Kidney (tissue), 13 donors: ENCODE measurements at regions not wholly inside any gene's neighbourhood (a gene's known extent, or its start where the extent isn't known, plus 50 kb on each side); places are given as distances from the start of the nearest gene placed in this dataset.

Source experiments
- DNase-seq, 5 donors: peaks; one replicate each; pipeline ENCODE4 v3.0.0-alpha.2; 2013 to 2020
- FAIRE-seq: peaks from 2 replicates; lab custom pipeline; 2012; peaks lifted over from hg19 to GRCh38; lab: Jason Lieb, UNC
- H3K27ac ChIP-seq, 2 donors: one replicate each; pipeline ENCODE4 v1.7.0; 2013; ENCODE audit warnings: low read depth in 2 of 2, low read length in 2 of 2, inconsistent platforms in 1 of 2
- H3K27me3 ChIP-seq: one replicate; pipeline ENCODE4 v1.7.1; 2013; ENCODE audit warnings: low read length, inconsistent platforms; ENCODE audit not compliant: control insufficient read depth, insufficient read depth
- H3K36me3 ChIP-seq, 3 donors: one replicate each; pipeline versions ENCODE4 v1.7.0 to v1.7.1; 2013; ENCODE audit warnings: low read length in 3 of 3, control low read depth in 1 of 3, inconsistent platforms in 1 of 3; ENCODE audit not compliant: insufficient read depth in 3 of 3, control insufficient read depth in 2 of 3
- H3K4me1 ChIP-seq, 3 donors: one replicate each; pipeline versions ENCODE4 v1.7.0 to v1.7.1; 2013; ENCODE audit warnings: low read length in 3 of 3, inconsistent platforms in 1 of 3, low read depth in 1 of 3; ENCODE audit not compliant: control insufficient read depth in 2 of 3, insufficient read depth in 2 of 3
- H3K4me3 ChIP-seq, 3 donors: one replicate each; pipeline versions ENCODE4 v1.7.0 to v1.8.1; 2013; ENCODE audit warnings: low read length in 3 of 3, control low read depth in 1 of 3, inconsistent platforms in 1 of 3
- H3K9ac ChIP-seq, 3 donors: one replicate each; pipeline versions ENCODE4 v1.7.0 to v1.7.1; 2013; ENCODE audit warnings: low read length in 3 of 3, control low read depth in 1 of 3, inconsistent platforms in 1 of 3
- H3K9me3 ChIP-seq, 3 donors: one replicate each; pipeline versions ENCODE4 v1.7.0 to v1.7.1; 2013; ENCODE audit warnings: low read length in 3 of 3, control low read depth in 1 of 3, inconsistent platforms in 1 of 3; ENCODE audit not compliant: control insufficient read depth in 2 of 3, insufficient read depth in 1 of 3
- intact Hi-C: fragments of 100-400 bp; cut with DNase I; formaldehyde crosslinking; loops from one replicate; pipeline ENCODE4 v1.11.1; 2022
- TF ChIP-seq, protein P1 (sequence below): IDR thresholded peaks from 3 replicates; pipeline ENCODE4 v1.5.1; 2012; ENCODE audit warnings: mild to moderate bottlenecking, moderate library complexity, borderline replicate concordance; ENCODE audit not compliant: insufficient read depth; ENCODE audit errors: extremely low read depth
- donor health status: control.
- donor health status: control.
- donor health status: control.
- donor health status: control.
- donor health status: control.
- donor health status: DM: yes; HTN: yes; CAD: no.
- donor health status: Normal renal cell carcinoma (clear cell type).

DNA sequence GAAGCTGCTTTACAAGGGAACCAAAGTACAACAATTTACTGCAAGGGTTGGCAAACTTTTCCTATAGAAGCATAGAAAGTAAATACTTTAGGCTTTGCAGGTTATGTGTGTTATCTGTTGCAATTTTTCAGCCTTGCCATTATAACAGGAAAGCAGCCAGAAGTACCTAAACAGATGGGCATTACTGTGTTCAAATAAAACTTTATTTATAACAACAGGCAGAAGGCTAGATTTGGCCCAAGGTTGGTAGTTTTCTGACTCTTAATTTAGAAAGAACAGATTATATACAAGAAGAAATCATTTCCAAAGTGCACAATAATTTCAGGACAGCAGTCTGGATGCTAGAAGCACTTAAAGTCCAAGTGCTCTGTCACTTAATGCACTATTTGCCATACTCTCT lies 307.1 kb downstream of the ANKRD7 start:
- no peaks in the 10 kb centered on the region for H3K4me1 ChIP-seq
- no peak overlapping the region for H3K27ac ChIP-seq
- no peaks in the 10 kb centered on the region for H3K36me3 ChIP-seq
- TF ChIP-seq, protein P1, sequence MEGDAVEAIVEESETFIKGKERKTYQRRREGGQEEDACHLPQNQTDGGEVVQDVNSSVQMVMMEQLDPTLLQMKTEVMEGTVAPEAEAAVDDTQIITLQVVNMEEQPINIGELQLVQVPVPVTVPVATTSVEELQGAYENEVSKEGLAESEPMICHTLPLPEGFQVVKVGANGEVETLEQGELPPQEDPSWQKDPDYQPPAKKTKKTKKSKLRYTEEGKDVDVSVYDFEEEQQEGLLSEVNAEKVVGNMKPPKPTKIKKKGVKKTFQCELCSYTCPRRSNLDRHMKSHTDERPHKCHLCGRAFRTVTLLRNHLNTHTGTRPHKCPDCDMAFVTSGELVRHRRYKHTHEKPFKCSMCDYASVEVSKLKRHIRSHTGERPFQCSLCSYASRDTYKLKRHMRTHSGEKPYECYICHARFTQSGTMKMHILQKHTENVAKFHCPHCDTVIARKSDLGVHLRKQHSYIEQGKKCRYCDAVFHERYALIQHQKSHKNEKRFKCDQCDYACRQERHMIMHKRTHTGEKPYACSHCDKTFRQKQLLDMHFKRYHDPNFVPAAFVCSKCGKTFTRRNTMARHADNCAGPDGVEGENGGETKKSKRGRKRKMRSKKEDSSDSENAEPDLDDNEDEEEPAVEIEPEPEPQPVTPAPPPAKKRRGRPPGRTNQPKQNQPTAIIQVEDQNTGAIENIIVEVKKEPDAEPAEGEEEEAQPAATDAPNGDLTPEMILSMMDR = no peak
- no peaks in the 10 kb centered on the region for H3K9me3 ChIP-seq
- no peak overlapping the region for H3K9ac ChIP-seq
- intact Hi-C loops = no loop called here
- H3K4me3 ChIP-seq = no peak overlapping the region
- no peak for DNase-seq
- FAIRE-seq = no peak
- no peaks in the 10 kb centered on the region for H3K27me3 ChIP-seq

DNA sequence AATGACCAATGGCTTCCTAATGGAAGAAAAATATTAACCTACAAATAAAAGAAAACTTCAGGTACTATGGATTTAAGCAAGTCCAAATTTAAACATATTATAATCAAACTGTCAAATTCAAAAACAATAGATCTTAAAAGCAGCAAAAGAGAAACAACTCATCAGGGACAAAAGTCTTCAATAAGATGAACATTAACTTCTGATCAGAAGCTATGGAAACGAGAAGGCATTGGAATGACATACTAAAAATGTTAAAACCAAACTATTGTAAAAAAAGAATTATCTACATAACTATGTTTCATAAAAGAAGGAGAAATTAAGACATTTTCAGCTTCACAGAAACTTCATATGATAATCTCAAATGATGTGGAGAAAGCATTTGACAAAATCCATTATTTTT lies 334.7 kb downstream of the ANKRD7 start:
- TF ChIP-seq, protein P1 = no peak
- Histone ChIP-seq H3K27me3 (no peaks in the 10 kb centered on the region), H3K36me3 (no peaks in the 10 kb centered on the region), H3K4me1 (no peaks in the 10 kb centered on the region), H3K9me3 (no peaks in the 10 kb centered on the region), H3K9ac (no peak overlapping the region), H3K27ac (no peak overlapping the region), H3K4me3 (no peak overlapping the region)
- peak; percentile 19 for FAIRE-seq
- no peak for DNase-seq
- intact Hi-C loops = no loop called here

DNA sequence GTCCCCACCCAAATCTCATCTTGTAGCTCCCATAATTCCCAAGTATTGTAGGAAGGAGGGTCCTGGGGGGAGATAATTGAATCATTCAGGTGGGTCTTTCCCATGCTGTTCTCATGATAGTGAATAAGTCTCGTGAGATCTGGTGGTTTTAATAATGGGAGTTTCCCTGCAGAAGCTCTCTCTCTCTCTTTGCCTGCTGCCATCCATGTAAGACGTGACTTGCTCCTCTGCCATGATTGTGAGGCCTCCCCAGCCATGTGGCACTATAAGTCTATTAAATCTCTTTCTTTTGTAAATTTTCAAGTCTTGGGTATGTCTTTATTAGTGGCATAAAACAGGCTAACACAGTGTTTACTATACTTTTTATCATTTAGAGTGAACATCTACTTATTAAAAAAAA lies 338.8 kb downstream of the ANKRD7 start:
- H3K36me3 ChIP-seq = no peaks in the 10 kb centered on the region
- DNase-seq = no peak

More for the DNA sequence above, 338.8 kb downstream of the ANKRD7 start:
- Histone ChIP-seq H3K4me1 (no peaks in the 10 kb centered on the region), H3K27ac (no peak overlapping the region), H3K27me3 (no peaks in the 10 kb centered on the region), H3K9ac (no peak overlapping the region), H3K9me3 (no peaks in the 10 kb centered on the region), H3K4me3 (no peak overlapping the region)
- intact Hi-C loops = no loop called here
- TF ChIP-seq, protein P1 = no peak
- no peak for FAIRE-seq
